HL-60 (cell line): ENCODE measurements at regions not wholly inside any gene's neighbourhood (a gene's known extent, or its start where the extent isn't known, plus 50 kb on each side); places are given as distances from the start of the nearest gene placed in this dataset.
"Not testable (repeated sequence)": the region's sequence is repeated elsewhere in the genome, so short reads cannot be mapped to it uniquely, and the experiment has no call there.

Experiments used
- DNase-seq, 2 experiments: peaks; one replicate each; pipeline ENCODE4 v3.0.0-alpha.2; 2010 to 2020; ENCODE audit warnings: low read depth in 1 of 2, low spot score in 1 of 2
- H3K27ac ChIP-seq: fragments of 250-450 bp; sonication (Bioruptor Pico); replicated peaks from 2 replicates; pipeline ENCODE4 v1.5.1; 2020; ENCODE audit warnings: mild to moderate bottlenecking, moderate library complexity
- H3K27me3 ChIP-seq: fragments of 250-450 bp; sonication (Bioruptor Pico); 2 replicates; pipeline ENCODE4 v1.5.1; 2021; ENCODE audit warnings: mild to moderate bottlenecking, moderate library complexity; ENCODE audit not compliant: insufficient read depth, poor library complexity, severe bottlenecking
- H3K4me3 ChIP-seq: replicated peaks from 2 replicates; pipeline ENCODE4 v1.5.1; 2011; ENCODE audit warnings: mild to moderate bottlenecking, control low read depth, low read length; ENCODE audit not compliant: insufficient read depth
- GABPA ChIP-seq: IDR thresholded peaks from 2 replicates; pipeline ENCODE4 v1.6.1; 2012; ENCODE audit warnings: low read depth
- POLR2AphosphoS5 ChIP-seq: IDR thresholded peaks from 2 replicates; pipeline ENCODE4 v1.6.1; 2012; ENCODE audit warnings: low read depth
- REST ChIP-seq: IDR thresholded peaks from 2 replicates; pipeline ENCODE4 v1.6.1; 2012; ENCODE audit warnings: low read depth; ENCODE audit not compliant: insufficient replicate concordance
- SPI1 ChIP-seq: IDR thresholded peaks from 2 replicates; pipeline ENCODE4 v1.6.1; 2012; ENCODE audit warnings: low read depth, mild to moderate bottlenecking, borderline replicate concordance
- TF ChIP-seq, protein P1 (sequence below): IDR thresholded peaks from one replicate; pipeline ENCODE4 v1.5.1; 2011; ENCODE audit warnings: low read length, control low read depth, inconsistent platforms; ENCODE audit not compliant: insufficient read depth

GRCh38 chr16:17914168-17914567 is 422.4 kb downstream of the NPIPA8 start:
- no peak for DNase-seq
- TF ChIP-seq SPI1 (no peak), REST (no peak), GABPA (no peak), POLR2AphosphoS5 (no peak)
- TF ChIP-seq, protein P1, sequence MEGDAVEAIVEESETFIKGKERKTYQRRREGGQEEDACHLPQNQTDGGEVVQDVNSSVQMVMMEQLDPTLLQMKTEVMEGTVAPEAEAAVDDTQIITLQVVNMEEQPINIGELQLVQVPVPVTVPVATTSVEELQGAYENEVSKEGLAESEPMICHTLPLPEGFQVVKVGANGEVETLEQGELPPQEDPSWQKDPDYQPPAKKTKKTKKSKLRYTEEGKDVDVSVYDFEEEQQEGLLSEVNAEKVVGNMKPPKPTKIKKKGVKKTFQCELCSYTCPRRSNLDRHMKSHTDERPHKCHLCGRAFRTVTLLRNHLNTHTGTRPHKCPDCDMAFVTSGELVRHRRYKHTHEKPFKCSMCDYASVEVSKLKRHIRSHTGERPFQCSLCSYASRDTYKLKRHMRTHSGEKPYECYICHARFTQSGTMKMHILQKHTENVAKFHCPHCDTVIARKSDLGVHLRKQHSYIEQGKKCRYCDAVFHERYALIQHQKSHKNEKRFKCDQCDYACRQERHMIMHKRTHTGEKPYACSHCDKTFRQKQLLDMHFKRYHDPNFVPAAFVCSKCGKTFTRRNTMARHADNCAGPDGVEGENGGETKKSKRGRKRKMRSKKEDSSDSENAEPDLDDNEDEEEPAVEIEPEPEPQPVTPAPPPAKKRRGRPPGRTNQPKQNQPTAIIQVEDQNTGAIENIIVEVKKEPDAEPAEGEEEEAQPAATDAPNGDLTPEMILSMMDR: no peak

DNA sequence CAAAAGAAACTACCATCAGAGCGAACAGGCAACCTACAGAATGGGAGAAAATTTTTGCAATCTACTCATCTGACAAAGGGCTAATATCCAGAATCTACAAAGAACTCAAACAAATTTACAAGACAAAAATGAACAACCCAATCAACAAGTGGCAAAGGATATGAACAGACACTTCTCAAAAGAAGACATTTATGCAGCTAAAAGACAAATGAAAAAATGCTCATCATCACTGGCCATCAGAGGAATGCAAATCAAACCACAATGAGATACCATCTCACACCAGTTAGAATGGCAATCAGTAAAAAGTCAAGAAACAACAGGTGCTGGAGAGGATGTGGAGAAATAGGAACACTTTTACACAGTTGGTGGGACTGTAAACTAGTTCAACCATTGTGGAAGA is 425.0 kb downstream of the NPIPA8 start:
- H3K27me3 ChIP-seq, DNase-seq, H3K4me3 ChIP-seq, H3K27ac ChIP-seq: not testable (repeated sequence)

More at GRCh38 chr16:17914168-17914567, 422.4 kb downstream of the NPIPA8 start:
- no peaks in the 10 kb centered on the region for H3K27me3 ChIP-seq
- H3K27ac ChIP-seq: no peak overlapping the region
- H3K4me3 ChIP-seq: no peak overlapping the region

- H3K27ac ChIP-seq, H3K4me3 ChIP-seq, DNase-seq, H3K27me3 ChIP-seq: not testable (repeated sequence)
Observed at GRCh38 chr16:17906626-17907025, 429.9 kb downstream of the NPIPA8 start.

DNA sequence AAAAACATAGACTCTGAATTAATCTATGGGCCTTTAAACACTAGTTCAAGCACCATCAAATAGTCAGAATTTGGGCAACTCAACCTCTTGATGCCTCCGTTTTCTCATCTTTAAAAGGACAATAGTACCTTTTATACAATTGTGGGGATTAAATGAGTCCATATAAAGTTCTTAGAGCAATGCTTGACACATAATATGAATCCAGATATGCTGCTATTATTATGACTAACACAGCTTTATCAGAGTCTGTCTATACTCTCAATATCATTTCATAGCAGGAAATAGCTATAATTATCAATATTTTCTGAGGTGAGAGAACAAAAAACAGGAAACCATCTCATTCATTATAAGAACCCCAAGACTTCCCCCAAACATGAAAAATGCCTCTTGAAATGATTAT is 430.5 kb upstream of the XYLT1 start:
- no peaks in the 10 kb centered on the region for H3K27me3 ChIP-seq
- H3K4me3 ChIP-seq: no peak overlapping the region
- no peak overlapping the region for H3K27ac ChIP-seq
- TF ChIP-seq SPI1 (no peak), POLR2AphosphoS5 (no peak), REST (no peak), GABPA (no peak)
- TF ChIP-seq, protein P1: no peak
- no peak for DNase-seq

DNA sequence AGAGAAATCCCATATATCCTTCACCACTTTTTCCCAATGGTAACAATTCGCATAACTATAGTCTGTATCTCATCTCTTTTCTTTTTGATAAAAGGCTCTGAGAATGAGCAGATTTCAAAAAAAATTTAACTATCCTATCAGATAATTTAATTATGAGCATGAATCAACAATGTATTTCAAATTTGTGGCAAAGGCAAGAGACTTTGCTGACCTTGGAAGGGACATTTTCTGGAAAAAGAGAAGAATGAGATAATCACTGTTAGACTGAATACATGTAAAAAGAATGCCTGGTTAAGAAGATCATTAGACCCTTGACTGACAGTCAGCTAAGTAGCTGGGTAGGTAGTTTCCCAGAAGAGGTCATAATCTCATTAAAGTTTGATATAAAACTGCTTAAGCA is 428.4 kb upstream of the XYLT1 start:
- no peak overlapping the region for H3K4me3 ChIP-seq
- no peaks in the 10 kb centered on the region for H3K27me3 ChIP-seq
- no peak overlapping the region for H3K27ac ChIP-seq
- no peak for DNase-seq
- TF ChIP-seq GABPA (no peak), SPI1 (no peak), REST (no peak), POLR2AphosphoS5 (no peak)
- TF ChIP-seq, protein P1: no peak
